CD4-positive, CD25-positive, alpha-beta regulatory T cell (primary cell): ENCODE measurements at regions not wholly inside any gene's neighbourhood (a gene's known extent, or its start where the extent isn't known, plus 50 kb on each side); places are given as distances from the start of the nearest gene placed in this dataset.
A peak's percentile ranks its signal among the peaks of the same experiment; 100 is the strongest.
"Not testable (repeated sequence)": the region's sequence is repeated elsewhere in the genome, so short reads cannot be mapped to it uniquely, and the experiment has no call there.

Source experiments
- ATAC-seq, 2 donors: fragments of 150-1000 bp; cut with Tn5 transposase; one replicate each; pipeline ENCODE4 v1.10.0; 2021; ENCODE audit warnings: low read depth in 2 of 2, moderate number of reproducible peaks in 2 of 2, moderate library complexity in 1 of 2
- DNase-seq, 3 donors: peaks; one replicate each; pipeline versions ENCODE4 v3.0.0 to v3.0.0-alpha.2; 2012 to 2022; ENCODE audit warnings: mixed read lengths in 1 of 3
- H3K27ac ChIP-seq: one replicate; pipeline ENCODE4 v1.7.0; 2013; ENCODE audit warnings: mild to moderate bottlenecking, low read length; ENCODE audit not compliant: insufficient read depth, poor library complexity, severe bottlenecking
- H3K27me3 ChIP-seq: one replicate; pipeline ENCODE4 v1.7.0; 2013; ENCODE audit warnings: low read length; ENCODE audit not compliant: control insufficient read depth, insufficient read depth
- H3K36me3 ChIP-seq: one replicate; pipeline ENCODE4 v1.7.0; 2013; ENCODE audit warnings: mild to moderate bottlenecking, low read length, moderate library complexity; ENCODE audit not compliant: control insufficient read depth, insufficient read depth
- H3K4me1 ChIP-seq: 2 replicates; pipeline ENCODE4 v1.7.0; 2013; ENCODE audit warnings: mild to moderate bottlenecking, low read length; ENCODE audit not compliant: insufficient read depth, control insufficient read depth, poor library complexity, severe bottlenecking
- H3K4me3 ChIP-seq: one replicate; pipeline ENCODE4 v1.7.0; 2013; ENCODE audit warnings: low read depth, mild to moderate bottlenecking, low read length, moderate library complexity
- H3K9me3 ChIP-seq, 2 experiments: 1 replicate in 1 of 2; 2 replicates in 1 of 2; pipeline ENCODE4 v1.7.0; 2013; ENCODE audit warnings: low read length in 2 of 2, mild to moderate bottlenecking in 1 of 2, moderate library complexity in 1 of 2; ENCODE audit not compliant: control insufficient read depth in 2 of 2
- H3K27ac Mint-ChIP-seq, 3 donors: one replicate each; pipeline ENCODE4 v1.8.0; 2020 to 2022; ENCODE audit warnings: mild to moderate bottlenecking in 3 of 3, mixed read lengths in 3 of 3, moderate library complexity in 2 of 3
- H3K27me3 Mint-ChIP-seq: one replicate; pipeline ENCODE4 v1.8.0; 2022; ENCODE audit warnings: mild to moderate bottlenecking, mixed read lengths
- H3K36me3 Mint-ChIP-seq: one replicate; pipeline ENCODE4 v1.8.0; 2020; ENCODE audit warnings: mixed read lengths
- H3K4me1 Mint-ChIP-seq, 4 donors: one replicate each; pipeline ENCODE4 v1.8.0; 2020 to 2022; ENCODE audit warnings: mixed read lengths in 4 of 4, mild to moderate bottlenecking in 1 of 4
- H3K4me3 Mint-ChIP-seq, 4 donors: one replicate each; pipeline ENCODE4 v1.8.0; 2020 to 2022; ENCODE audit warnings: mild to moderate bottlenecking in 4 of 4, mixed read lengths in 4 of 4, moderate library complexity in 3 of 4
- H3K9me3 Mint-ChIP-seq, 7 donors: one replicate each; pipeline ENCODE4 v1.8.0; 2020 to 2022; ENCODE audit warnings: mixed read lengths in 7 of 7, mild to moderate bottlenecking in 3 of 7, moderate library complexity in 2 of 7

- not testable (repeated sequence) for H3K4me3 ChIP-seq, H3K4me1 ChIP-seq, H3K27ac Mint-ChIP-seq, ATAC-seq, H3K36me3 Mint-ChIP-seq, H3K27me3 ChIP-seq, H3K9me3 ChIP-seq, H3K27ac ChIP-seq, H3K27me3 Mint-ChIP-seq, H3K9me3 Mint-ChIP-seq, H3K36me3 ChIP-seq, H3K4me3 Mint-ChIP-seq, DNase-seq, H3K4me1 Mint-ChIP-seq
These were observed 182.0 kb downstream of the ADRA2C start for GRCh38 chr4:3948210-3948609.

GRCh38 chr4:3949916-3950315 is 183.7 kb downstream of the ADRA2C start:
- not testable (repeated sequence) for H3K27ac Mint-ChIP-seq, H3K9me3 Mint-ChIP-seq, ATAC-seq, H3K9me3 ChIP-seq, H3K36me3 Mint-ChIP-seq, H3K4me1 Mint-ChIP-seq, H3K27me3 Mint-ChIP-seq, H3K27me3 ChIP-seq, H3K4me3 ChIP-seq, H3K27ac ChIP-seq, H3K4me1 ChIP-seq, H3K36me3 ChIP-seq, DNase-seq
- H3K4me3 Mint-ChIP-seq: peak overlapping the region in 1 of 4 donors; percentile 60

- not testable (repeated sequence) for ATAC-seq, H3K36me3 Mint-ChIP-seq, H3K27ac ChIP-seq, H3K4me3 ChIP-seq, H3K9me3 Mint-ChIP-seq, H3K27me3 ChIP-seq, H3K36me3 ChIP-seq, H3K27me3 Mint-ChIP-seq, H3K9me3 ChIP-seq, H3K27ac Mint-ChIP-seq, H3K4me1 ChIP-seq
- DNase-seq: peak in 1 of 3 donors; percentile 49
- H3K4me1 Mint-ChIP-seq: peaks cover 0 to 16% (median 1%) of the 10 kb centered on the region in 4 donors
- H3K4me3 Mint-ChIP-seq: peak overlapping the region in 2 of 4 donors; percentile 80 to 91
These were observed 186.4 kb downstream of the ADRA2C start for GRCh38 chr4:3952443-3953139.

GRCh38 chr4:3953140-3953489 is 186.9 kb downstream of the ADRA2C start:
- H3K27ac ChIP-seq, H3K27me3 Mint-ChIP-seq, ATAC-seq, H3K27ac Mint-ChIP-seq, DNase-seq, H3K36me3 Mint-ChIP-seq, H3K4me3 ChIP-seq, H3K4me1 ChIP-seq, H3K36me3 ChIP-seq, H3K9me3 ChIP-seq, H3K9me3 Mint-ChIP-seq, H3K27me3 ChIP-seq: not testable (repeated sequence)
- Mint-ChIP-seq H3K4me3 (peak overlapping the region in 2 of 4 donors; percentile 80 to 91), H3K4me1 (peaks cover 0 to 16% (median 1%) of the 10 kb centered on the region in 4 donors)

GRCh38 chr4:3954540-3955320 is 188.5 kb downstream of the ADRA2C start:
- peak overlapping the region; percentile 92 to 98 (median 96) for H3K4me3 Mint-ChIP-seq
- not testable (repeated sequence) for H3K9me3 Mint-ChIP-seq, H3K27me3 ChIP-seq, H3K4me1 ChIP-seq, H3K36me3 ChIP-seq, H3K9me3 ChIP-seq, ATAC-seq, H3K27me3 Mint-ChIP-seq, H3K36me3 Mint-ChIP-seq
- H3K27ac Mint-ChIP-seq: peak overlapping the region; percentile 76 to 99 (median 97)
- H3K27ac ChIP-seq: peak overlapping the region; percentile 87
- peak overlapping the region; percentile 44 for H3K4me3 ChIP-seq
- peaks cover 0 to 16% (median 1%) of the 10 kb centered on the region in 4 donors for H3K4me1 Mint-ChIP-seq
- peak; percentile 38 to 65 (median 55) for DNase-seq

GRCh38 chr4:3955321-3956164 is 189.4 kb downstream of the ADRA2C start:
- not testable (repeated sequence) for H3K9me3 ChIP-seq, H3K36me3 ChIP-seq, H3K27me3 ChIP-seq, H3K4me3 ChIP-seq, H3K4me1 ChIP-seq, H3K9me3 Mint-ChIP-seq, H3K36me3 Mint-ChIP-seq, H3K27me3 Mint-ChIP-seq
- Mint-ChIP-seq H3K27ac (peak overlapping the region; percentile 76 to 99 (median 97)), H3K4me1 (peaks cover 0 to 16% (median 1%) of the 10 kb centered on the region in 4 donors), H3K4me3 (peak overlapping the region; percentile 92 to 98 (median 96))
- peak overlapping the region; percentile 87 for H3K27ac ChIP-seq
- ATAC-seq (peak; percentile 98 to 99), DNase-seq (peak; percentile 98 to 99 (median 99))

GRCh38 chr4:3956165-3956867 is 190.1 kb downstream of the ADRA2C start:
- DNase-seq, H3K4me3 ChIP-seq, ATAC-seq, H3K4me1 ChIP-seq, H3K27me3 Mint-ChIP-seq, H3K36me3 Mint-ChIP-seq, H3K27me3 ChIP-seq, H3K36me3 ChIP-seq, H3K9me3 Mint-ChIP-seq, H3K9me3 ChIP-seq: not testable (repeated sequence)
- Mint-ChIP-seq H3K4me3 (peak overlapping the region; percentile 92 to 98 (median 96)), H3K27ac (peak overlapping the region in 2 of 3 donors; percentile 97 to 99), H3K4me1 (peaks cover 0 to 16% (median 1%) of the 10 kb centered on the region in 4 donors)
- H3K27ac ChIP-seq: peak overlapping the region; percentile 87
